GM18517 (cell line): ENCODE measurements at regions not wholly inside any gene's neighbourhood (a gene's known extent, or its start where the extent isn't known, plus 50 kb on each side); places are given as distances from the start of the nearest gene placed in this dataset.
"Not testable (repeated sequence)": the region's sequence is repeated elsewhere in the genome, so short reads cannot be mapped to it uniquely, and the experiment has no call there.

Experiments used
- ATAC-seq: cut with Tn5 transposase; IDR thresholded peaks from one replicate; pipeline ENCODE4 v1.9.1; 2021; ENCODE audit warnings: mild to moderate bottlenecking, moderate library complexity; ENCODE audit not compliant: unreplicated experiment

DNA sequence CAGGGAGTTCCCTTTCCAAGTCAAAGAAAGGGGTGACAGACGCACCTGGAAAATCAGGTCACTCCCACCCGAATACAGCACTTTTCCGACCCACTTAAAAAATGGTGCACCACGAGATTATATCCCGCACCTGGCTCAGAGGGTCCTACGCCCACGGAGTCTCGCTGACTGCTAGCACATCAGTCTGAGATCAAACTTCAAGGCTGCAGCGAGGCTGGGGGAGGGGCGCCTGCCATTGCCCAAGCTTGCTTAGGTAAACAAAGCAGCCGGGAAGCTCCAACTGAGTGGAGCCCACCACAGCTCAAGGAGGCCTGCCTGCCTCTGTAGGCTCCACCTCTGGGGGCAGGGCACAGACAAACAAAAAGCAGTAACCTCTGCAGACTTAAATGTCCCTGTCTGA, 277.8 kb upstream of the ARHGAP42 start:
- not testable (repeated sequence) for ATAC-seq

DNA sequence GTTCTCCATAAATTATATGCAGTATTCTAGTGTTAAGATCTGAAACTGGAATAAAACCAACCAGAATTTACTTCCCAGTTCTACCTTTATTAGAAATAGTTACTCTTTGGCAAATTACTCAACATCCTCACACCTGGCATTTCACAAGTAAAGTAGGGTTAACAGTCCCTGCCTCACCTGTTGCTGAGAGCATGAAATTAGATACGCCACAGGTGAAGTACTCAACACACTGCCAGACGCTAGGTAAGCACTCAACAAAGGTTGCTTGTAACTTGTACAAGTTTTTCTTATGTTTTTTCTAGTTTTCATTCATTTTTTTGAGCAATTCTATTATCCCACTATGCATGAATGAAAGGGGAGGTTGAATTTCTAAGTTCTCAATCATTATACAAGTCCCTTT, 267.6 kb upstream of the ARHGAP42 start:
- no peak for ATAC-seq

DNA sequence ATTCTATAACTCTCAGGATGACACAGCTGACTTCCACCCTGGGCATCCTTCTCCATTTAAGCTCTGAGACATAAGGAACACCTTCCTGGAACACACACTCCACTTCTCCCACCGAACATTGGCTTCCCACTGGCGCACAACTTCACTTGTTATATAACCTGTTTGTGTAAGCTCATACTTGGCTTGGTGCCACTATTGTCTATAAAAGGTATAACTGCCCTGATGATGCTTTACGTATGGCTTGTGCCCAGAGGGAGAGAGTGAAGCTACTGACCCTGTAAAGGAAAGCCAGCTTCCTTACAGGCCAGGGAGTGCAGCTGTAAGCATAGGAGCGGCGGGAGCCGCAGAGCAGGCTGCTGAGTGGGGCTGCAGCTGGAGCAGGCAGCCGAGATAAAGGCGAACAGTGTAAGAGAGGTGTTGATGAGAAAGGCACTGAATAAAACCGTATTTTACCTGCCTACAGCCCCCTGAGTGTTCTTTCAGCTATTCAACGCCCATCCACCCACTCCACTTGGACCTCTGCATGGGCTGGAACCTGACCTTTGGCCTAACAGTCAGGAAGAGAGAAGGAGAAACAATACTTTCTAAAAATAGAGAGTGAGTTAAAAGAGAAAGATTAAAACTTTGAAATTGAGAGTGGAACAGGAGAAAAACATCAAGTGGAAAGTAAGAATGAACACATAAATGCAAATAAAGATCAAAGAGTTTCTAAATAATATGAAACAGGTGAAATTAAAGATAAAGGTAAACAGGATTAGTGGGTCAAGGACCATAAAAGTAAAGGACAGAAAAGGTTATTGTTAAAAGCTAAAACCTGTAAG, 252.1 kb upstream of the ARHGAP42 start:
- ATAC-seq = no peak

- no peak for ATAC-seq
Observed at GRCh38 chr11:100438376-100438775, 248.7 kb upstream of the ARHGAP42 start.

GRCh38 chr11:100441086-100441485, 246.0 kb upstream of the ARHGAP42 start:
- ATAC-seq = no peak

DNA sequence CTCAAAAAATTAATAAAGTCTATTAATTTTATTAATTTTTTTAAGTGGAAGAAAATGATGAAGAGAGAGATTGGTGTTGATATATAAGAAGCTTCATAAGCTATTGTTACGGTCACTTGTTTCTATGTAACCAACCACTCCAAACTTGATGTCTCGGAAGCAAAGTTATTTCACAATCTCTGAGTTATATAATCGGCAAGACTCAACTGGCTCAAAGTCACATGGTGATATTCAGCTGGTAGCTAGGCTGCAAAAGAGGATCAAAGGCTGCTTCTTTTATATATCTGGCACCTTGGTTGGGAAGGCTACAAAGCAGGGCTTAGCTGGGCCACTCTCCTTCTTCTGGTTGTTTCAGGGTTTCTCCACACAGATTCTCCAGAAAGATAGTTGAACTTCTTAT, 245.1 kb upstream of the ARHGAP42 start:
- no peak for ATAC-seq

DNA sequence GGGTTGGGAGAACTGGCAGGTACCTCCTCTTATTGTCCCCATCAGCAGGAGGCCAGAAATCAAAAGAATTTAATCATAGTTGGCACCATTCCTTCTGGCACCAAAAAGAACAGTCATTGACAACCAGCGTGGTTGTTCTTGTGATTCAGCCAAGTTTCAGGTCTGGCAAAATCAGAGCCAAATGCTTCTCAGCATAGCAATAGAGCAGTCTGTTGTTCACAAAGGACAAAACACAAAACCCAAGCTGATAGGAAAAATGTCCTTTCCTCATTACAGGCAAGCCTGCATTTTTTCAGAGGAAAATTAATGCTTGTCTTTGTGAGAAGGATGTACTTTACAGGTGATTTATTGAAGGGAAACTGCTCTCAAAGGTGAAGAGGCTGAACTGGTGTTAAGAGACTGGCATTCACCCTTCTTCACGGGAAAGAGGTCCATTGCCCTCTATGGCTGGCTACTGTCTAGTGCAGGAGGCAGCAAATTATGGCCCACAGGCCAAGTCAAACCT, 241.8 kb upstream of the ARHGAP42 start:
- no peak for ATAC-seq

- ATAC-seq = not testable (repeated sequence)
Observed at GRCh38 chr11:100451801-100452460, 235.2 kb upstream of the ARHGAP42 start.

GRCh38 chr11:100459811-100460210, 227.3 kb upstream of the ARHGAP42 start:
- no peak for ATAC-seq

GRCh38 chr11:100460426-100460825, 226.7 kb upstream of the ARHGAP42 start:
- ATAC-seq = no peak

GRCh38 chr11:100467821-100468508, 219.1 kb upstream of the ARHGAP42 start:
- ATAC-seq = no peak

DNA sequence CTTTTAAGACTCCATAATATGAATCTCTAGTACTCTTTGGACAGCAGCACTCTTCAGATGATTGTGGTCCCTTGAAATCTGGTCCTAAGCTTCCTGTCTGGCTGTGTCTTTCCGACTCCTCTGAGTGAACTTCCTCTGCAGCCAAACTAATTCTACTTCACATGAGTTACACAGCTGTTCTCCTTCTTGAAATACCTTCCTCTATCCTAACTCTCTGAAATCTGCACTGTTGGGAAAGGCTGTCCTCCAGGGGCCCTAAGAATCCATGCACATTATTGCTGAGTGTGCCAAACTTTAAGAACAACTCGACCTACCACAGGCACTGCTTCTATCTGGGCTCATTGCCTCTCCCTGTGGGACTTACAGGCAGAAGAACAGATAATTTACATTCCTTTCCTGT, 217.3 kb upstream of the ARHGAP42 start:
- ATAC-seq = no peak

- no peak for ATAC-seq
Observed at GRCh38 chr11:100472727-100473389, 214.2 kb upstream of the ARHGAP42 start.

GRCh38 chr11:100473390-100473740, 213.7 kb upstream of the ARHGAP42 start:
- no peak for ATAC-seq

GRCh38 chr11:100484948-100485347, 202.1 kb upstream of the ARHGAP42 start:
- ATAC-seq = no peak

DNA sequence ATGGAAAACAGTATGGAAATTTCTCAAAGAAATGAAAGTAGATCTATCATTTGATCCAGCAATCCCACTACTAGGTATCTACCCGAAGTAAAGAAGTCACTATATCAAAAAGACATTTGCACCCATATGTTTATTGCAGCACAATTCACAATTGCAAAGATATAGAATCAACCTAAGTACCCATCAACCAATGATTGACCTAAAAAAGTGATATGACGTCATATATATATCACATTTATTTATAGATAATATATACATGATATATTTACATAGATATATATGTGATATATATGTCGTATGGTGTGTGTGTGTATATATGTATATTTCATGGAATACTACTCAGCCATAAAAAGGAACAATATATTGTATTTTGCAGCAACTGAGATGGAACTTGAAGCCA, 188.3 kb upstream of the ARHGAP42 start:
- no peak for ATAC-seq

- no peak for ATAC-seq
Observed at GRCh38 chr11:100501450-100501849, 185.6 kb upstream of the ARHGAP42 start.

GRCh38 chr11:100512475-100512874, 174.6 kb upstream of the ARHGAP42 start:
- no peak for ATAC-seq

GRCh38 chr11:100515087-100515486, 172.0 kb upstream of the ARHGAP42 start:
- no peak for ATAC-seq

DNA sequence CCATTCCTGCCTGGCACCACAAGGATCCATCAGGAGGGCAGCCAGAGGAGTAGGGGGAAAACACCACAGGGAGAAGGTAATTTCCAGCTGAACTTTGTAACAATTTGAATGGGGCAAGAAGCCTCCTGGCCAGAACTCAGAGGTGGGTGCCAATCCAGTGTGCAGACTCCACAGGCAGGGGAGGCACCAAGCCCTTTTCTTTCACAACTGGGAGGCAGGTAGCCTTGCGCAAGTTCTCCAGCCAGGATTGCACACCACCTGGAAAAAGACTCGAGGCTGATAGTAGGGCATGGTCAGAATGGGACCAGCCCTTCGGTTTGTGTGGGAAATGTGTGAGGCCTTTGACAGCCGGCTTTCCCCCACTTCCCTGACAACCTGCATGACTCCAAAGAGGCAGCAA, 161.9 kb upstream of the ARHGAP42 start:
- no peak for ATAC-seq

DNA sequence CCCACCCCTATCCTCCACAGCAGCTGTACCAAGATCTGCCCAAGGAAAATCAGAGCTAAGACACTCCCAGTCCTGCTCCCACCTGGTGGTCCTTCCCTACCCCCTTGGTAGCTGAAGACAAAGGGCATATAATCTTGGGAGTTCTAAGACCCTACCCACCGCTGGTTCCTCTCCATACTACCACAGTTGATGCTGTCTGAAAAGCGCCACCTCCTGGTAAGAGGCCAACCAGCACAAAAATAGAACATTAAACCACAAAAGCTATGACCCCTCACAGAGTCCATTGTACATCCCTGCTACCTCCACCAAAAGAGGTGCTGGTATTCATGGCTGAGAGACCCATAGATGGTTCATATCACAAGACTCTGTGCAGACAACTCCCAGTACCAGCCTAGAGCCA, 161.5 kb upstream of the ARHGAP42 start:
- no peak for ATAC-seq
